GM18502 (cell line): ENCODE measurements at regions not wholly inside any gene's neighbourhood (a gene's known extent, or its start where the extent isn't known, plus 50 kb on each side); places are given as distances from the start of the nearest gene placed in this dataset.

Experiments used
- ATAC-seq: cut with Tn5 transposase; IDR thresholded peaks from one replicate; pipeline ENCODE4 v1.9.1; 2021; ENCODE audit warnings: mild to moderate bottlenecking; ENCODE audit not compliant: unreplicated experiment, poor library complexity

DNA sequence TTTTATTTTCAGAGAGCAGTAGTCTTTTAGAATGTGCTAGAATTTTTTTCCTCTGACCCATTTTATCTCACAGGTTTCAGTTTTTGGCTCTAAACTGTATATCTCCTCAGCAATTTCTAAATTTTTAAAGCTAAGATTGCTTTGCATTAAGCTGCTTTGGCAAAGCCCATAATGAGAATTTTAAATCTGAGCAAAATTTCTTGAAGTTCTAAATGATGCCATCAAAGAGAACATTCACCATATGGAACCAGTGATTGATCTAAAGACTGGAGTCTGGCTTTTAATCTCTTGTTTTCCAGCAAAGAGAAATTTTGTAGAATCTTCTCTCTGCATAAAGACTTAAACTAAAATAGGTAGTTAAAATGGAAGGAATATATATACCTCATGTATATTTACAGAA lies 313.6 kb downstream of the TBC1D32 start:
- ATAC-seq: no peak

- peak; percentile 68 for ATAC-seq
Observed at GRCh38 chr6:121008553-121008952, 325.7 kb downstream of the TBC1D32 start.

GRCh38 chr6:121006024-121006423 lies 328.3 kb downstream of the TBC1D32 start:
- no peak for ATAC-seq

DNA sequence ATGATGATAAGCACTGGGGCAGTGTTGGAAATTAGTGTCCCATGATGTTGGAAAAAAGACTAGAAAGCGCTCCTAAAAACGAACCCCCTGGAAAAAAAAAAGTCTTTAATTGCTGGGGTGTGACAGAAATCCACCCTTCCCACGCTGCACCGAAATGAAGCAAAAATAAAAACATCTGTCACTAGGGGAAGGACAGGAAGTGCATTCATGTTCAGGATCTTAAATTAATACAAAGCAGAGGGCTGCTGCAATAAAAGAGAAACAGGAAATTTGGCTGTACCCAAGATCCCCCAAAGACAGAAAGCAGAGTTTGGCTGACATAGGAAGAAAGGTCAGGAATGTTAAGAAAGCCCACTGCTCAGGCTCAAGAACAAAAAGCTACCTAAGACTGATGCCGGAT lies 333.9 kb downstream of the TBC1D32 start:
- peak; percentile 48 for ATAC-seq

DNA sequence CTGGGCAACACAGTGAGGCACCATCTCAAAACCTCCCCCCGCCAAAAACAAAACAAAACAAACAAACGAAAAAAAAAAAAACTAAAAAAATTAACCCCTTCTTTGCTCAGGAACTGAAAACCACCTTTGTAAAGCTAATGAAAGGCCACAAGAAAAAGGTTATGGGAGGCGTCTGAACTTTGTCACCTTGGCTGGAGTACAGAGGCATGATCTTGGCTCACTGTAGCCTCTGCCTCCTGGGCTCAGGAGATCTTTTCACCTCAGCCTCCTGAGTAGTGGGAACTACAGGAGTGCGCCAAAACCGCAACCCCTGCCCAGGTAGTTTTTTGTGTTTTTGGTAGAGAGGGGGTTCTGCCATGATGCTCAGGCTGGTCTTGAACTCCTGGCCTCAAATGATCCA lies 337.9 kb downstream of the TBC1D32 start:
- no peak for ATAC-seq

DNA sequence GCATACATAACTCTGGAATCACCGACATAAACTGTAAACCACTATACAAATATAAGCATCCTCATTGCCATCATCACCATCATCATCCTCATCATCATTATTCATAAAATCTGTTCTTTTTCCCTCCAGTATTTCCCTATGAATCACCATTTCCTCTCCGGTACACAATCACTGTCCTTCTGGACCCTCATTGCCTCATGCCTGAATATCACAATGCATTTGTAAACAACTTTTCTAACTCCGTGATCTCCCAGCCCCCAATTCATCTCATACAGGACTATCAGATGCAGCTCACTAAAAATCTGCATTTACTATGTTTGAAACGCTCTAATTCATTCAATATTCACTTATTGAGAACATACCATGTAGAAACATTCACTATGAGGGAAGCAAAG lies 339.7 kb downstream of the TBC1D32 start:
- ATAC-seq: no peak

- ATAC-seq: no peak
Observed at GRCh38 chr6:120993929-120994572, 340.2 kb downstream of the TBC1D32 start.

DNA sequence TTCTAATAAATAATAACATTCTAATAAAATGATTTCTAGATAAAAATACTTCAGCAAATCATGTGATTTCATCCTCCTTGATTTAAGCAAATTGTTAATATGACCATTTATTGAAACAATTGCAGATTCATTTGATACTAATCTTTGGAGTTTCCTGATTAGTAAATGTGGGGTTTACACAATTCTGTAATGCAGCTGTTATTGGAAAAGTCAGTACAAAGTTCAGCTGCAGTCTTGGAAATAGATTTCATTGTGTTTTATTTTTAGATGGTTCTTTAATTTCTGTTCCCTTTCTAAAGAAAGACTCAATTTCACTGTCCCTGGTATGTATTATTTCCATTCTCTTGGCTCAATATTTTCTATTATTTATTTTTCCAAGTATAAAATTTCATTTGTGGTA lies 342.0 kb downstream of the TBC1D32 start:
- ATAC-seq: no peak

GRCh38 chr6:120990866-120991265 lies 343.4 kb downstream of the TBC1D32 start:
- no peak for ATAC-seq

DNA sequence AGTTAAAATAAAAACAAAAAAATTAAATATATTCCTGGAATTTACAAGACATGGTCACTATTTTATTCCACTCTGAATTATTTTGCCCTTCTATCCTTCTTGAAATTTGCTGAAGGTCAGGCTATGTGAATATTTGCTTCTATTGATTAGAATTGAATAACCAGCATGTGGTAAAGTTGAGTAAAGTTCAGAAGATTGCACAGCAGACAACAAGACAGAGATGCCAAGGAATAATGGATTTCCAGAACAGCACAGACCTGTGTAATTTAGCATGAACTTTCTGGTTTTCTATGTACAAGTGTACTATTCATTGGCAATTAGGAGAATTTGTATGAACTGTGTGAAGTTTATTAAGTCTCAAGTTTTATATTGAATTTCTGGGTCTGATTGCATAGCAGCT lies 352.4 kb downstream of the TBC1D32 start:
- ATAC-seq: no peak

DNA sequence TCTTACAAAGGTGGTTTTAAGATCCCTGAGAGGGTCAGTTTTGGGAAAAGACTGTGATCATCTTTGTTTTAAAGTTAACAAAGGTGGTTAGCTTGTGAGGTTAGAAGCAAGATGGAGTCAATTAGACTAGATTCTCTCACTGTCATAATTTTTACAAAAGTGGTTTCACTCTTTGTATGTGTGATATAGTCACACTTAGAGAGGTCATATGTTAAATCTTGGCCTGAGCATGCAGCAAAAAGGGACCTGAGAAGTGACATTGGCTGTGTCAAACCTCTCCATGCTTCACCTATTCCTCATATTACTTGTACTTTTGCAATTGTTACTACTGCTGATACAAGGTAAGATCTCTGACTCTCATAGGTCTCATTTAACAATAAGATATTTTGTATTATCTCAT lies 368.0 kb downstream of the TBC1D32 start:
- ATAC-seq: peak; percentile 51

- peak; percentile 64 for ATAC-seq
Observed at GRCh38 chr6:120965814-120966213, 368.5 kb downstream of the TBC1D32 start.

DNA sequence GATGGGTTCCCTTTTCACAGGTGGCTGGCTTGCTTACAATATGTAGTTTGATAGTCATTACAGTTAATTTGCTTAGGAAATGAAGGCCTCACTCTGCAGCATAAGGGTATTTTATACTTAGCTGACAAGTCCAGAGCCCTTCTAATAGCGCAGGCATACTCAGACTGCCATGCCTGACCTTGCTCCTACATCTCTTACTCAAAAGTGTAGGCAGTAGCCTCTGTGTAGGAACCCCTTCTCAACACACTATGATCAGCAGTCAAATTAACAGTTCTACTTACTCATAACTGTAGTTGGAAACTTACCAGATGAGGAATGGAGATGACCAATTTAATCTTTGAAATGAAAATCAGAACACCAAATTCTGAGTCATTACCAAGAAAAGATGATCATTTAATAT lies 373.5 kb downstream of the TBC1D32 start:
- ATAC-seq: peak; percentile 80

DNA sequence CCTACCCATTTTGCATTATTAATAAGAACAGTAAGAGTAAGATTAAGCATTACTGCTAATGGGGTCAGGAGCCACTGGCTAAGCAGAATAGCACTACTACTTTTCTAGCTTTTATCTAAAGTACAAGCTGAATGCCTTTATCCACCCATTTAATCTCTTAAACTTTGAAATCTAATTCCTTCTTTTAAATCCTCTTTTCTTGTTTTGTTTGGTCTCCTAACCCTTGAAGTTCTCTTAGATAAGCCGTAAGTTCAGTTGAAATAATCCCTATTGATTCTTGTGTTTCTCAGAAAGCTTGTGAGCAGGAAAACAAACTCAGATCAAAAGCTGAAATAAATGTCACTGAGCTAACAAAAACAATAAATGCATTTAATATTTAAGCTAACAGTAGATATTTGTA lies 380.2 kb downstream of the TBC1D32 start:
- ATAC-seq: no peak

DNA sequence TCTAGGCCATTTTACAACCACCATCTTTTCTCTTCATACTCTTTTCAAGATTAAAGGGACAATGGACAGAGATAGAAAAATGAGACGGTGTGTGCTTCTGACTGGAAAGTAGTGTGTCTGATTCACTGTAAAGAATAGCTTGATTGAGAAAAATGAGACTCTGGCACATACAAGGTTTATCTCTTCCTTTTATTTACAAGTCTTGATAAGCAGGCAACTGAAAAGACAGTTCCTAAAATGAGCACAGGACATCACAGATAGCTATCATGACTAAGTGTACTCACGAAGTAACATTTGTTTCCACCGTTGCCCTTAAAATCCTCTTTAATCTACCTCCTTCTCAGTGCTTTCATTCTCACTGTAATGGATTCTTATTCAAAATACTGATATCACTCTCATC lies 383.0 kb downstream of the TBC1D32 start:
- no peak for ATAC-seq

DNA sequence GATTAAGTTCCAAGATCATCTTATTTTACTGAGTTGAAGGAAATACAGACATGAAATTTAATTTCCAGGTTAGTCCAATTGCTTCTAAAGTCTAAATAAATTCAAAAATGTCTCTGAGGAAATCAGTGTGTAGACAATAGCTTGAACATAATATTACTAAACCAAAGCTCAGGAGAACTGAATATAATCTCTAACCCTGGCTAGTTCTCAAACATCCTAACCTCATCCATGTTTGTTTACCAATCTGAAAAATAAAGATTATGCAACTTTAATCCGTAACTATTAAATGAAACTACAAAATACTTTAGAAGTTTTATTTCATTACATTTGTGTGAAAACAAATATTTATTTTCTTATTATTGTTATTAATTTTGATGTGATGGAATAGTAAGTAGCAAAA lies 387.2 kb downstream of the TBC1D32 start:
- no peak for ATAC-seq

GRCh38 chr6:120945905-120946594 lies 388.2 kb downstream of the TBC1D32 start:
- peak; percentile 85 for ATAC-seq

DNA sequence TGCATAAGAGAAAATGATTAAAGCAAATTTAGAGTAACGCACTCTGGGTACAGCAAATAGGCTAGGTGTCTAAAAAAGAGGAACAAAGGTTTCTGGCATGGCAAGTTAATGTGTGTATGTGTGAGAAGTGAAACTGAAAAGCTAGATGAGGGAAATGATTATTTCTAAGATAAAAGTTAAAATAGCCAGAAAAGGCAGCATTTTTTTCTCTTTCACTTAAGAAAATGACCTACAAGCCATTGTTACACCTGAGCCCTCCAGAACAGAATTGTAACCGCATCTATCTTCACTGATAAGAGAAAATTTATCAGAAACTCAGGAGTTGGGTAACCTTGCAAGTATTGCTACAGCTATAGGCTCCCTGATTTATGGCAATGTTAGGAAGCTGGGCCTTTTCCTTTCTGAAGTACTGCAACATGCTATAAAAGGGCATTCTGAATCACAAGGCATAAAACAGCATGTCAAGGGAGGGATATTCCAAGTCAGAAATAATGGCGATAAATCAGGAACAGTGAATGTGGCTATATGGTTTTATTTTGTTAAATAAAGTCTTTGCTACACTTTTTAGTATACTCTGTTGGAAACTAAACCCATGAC lies 395.3 kb downstream of the TBC1D32 start:
- ATAC-seq: peak; percentile 97

GRCh38 chr6:120938164-120938875 lies 396.0 kb downstream of the TBC1D32 start:
- peak; percentile 52 for ATAC-seq

DNA sequence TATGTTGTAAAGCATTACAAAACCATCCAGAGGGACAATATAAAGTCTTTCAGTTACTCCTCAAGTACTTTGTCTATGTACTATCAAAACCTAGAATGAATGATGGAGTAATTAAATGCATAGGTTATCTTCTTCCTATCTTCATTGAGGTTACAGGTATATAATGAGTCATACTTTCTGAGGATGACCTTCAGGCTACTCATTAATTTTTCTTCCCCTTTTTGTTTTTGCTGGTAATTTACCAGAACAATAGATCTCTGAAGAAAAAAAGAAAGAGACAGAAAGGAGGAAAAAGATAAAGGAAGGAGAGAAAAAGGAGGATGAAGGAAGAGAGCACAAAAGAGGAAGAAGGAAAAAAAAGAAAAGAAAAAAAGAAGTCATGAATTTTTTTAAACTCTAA lies 398.4 kb downstream of the TBC1D32 start:
- ATAC-seq: peak; percentile 38

DNA sequence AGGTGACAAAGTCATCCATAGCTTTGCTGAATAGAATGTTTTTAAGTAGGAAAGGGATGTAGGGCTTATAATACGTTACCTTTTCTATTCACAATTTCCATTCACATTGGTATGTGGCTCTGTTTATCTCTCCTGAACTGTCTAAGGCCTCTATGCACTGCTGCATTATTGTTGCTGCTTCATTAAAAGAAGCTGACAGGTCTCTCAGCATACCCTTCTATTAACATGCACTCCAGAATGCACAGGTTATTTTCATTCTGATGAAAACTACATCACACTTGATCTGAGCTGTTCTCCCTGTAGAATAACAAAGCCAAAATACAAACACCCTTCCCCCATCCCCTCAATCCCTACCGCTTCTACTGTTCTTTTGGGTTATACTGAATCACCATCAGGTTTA lies 399.3 kb downstream of the TBC1D32 start:
- no peak for ATAC-seq
